Activated effector memory CD4-positive, alpha-beta T cell treated with anti-CD3 and anti-CD28 coated beads, Interleukin-2, amount 50 U/mL, for 16 hours (primary cell): ENCODE measurements at regions not wholly inside any gene's neighbourhood (a gene's known extent, or its start where the extent isn't known, plus 50 kb on each side); places are given as distances from the start of the nearest gene placed in this dataset.

Source experiments
- DNase-seq: peaks from one replicate; pipeline ENCODE4 v3.0.0-alpha.2; 2020

DNA sequence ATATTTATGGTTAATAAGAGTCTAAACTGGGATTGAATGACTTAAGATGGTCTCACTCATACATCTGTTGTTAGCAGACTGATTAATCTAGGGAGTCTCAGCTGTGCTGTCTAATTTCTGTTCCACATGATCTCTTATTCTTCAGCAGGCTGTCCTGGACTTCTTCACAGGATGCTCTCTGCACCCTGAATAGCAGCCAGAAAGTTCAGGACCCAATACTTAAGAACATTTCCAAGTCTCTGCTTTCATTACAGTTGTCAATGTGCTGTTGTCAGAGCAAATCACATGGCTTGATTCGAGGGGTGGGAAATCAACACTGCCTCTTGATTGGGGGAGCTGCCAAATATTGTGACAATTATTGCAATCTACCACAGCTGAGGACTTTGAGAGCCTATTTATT lies 627.1 kb upstream of the SLC8A1 start:
- DNase-seq = no peak

DNA sequence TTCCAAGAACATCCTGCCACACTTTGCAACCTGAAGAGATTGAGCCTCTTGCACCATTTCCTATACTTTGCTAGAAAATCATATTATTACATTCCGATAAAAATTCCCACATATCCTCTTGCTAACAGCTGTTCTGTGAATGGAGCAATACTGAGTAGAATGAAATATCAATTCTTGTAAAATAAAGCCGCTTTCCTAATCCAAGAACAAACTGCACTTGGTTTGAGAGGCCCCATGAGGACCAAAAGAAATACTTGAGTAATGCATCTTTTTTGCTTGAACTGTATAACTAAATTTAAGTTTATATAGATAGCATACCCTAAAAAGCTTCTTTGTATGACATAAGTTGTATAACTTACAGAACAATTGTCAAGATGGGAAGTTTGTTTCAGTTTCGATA lies 632.4 kb upstream of the SLC8A1 start:
- DNase-seq = no peak

DNA sequence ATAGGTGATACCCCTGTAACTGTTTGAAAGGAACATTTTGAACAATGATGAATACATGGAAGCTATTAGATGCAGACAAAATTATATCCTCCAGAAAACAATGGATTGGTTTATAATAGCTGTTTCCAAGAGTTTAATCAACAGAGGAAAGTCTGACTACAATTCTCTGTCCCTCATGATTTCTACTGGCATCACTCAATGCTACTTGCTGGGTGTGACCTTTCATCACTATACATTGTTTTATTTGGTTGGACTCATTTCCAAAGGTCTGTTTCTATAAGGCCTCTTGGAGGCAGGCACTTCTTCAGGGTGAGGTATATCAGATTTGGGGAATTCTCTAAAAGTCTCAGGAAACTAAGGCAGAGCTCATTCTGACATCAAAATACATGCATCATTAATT lies 636.1 kb upstream of the SLC8A1 start:
- DNase-seq = no peak

DNA sequence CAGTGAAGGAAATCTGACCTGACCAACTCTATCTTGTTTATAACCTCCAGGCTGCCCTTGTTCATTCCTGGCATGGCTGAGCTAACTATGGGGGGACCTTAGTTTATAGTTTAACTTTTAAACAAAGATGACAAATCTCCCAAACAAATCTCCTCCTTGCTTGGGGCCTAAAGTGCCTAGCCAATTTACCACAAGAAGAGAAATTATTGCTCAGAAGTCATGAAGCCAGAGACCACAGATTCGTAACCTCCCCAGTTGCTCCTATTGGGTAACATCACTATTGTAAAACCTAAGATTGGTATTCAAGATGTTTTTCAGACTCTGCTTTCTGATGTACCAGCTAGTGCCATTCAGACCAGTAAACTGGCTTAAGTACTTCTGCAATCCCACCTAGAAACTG lies 649.4 kb upstream of the SLC8A1 start:
- no peak for DNase-seq

DNA sequence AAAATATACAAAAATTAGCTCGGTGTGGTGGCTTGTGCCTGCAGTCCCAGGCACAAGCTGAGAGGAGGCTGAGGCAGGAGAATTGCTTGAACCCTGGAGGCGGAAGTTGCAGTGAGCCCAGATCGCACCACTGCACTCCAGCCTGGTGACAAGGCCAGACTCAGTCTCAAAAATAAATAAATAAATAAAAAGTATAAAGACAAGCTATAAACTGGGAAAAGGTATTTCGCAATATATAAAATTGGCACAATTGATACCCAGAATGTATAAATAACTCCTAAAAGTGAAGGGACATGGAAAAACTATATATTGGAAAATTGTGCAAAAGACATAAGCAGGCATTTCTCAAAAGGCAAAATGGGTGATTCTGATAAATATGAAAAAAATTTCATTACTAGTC lies 657.9 kb upstream of the SLC8A1 start:
- no peak for DNase-seq

DNA sequence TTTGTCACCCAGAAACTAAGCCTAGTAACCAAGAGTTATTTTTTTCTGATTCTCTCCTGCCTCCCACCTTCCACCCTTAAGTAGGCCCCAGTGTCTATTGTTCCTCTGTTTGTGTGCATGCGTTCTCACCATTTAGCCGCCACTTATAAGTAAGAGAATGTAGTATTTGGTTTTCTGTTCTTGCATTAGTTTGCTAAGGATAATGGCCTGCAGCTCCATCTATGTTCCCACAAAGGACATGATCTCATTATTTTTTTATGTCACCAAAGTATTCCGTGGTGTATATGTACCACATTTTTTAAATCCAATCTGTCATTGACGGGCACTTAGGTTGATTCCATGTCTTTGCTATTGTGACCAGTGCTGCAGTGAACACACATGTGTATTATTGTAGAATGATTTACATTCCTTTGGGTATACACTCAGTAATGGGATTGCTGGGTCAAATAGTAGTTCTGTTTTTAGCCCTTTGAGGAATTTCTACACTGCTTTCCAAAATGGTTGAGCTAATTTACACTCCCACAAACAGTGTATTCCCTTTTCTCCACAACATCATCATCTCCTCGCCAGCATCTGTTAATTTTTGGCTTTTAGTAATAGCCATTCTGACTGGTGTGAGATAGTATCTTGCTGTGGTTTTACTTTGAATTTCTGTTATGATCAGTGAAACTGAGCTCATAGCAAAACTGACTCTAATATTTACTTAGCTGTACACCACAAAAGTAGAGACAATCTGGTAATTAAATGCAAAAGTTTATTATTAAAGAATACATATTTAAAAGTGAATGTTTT lies 660.1 kb upstream of the SLC8A1 start:
- DNase-seq = no peak

DNA sequence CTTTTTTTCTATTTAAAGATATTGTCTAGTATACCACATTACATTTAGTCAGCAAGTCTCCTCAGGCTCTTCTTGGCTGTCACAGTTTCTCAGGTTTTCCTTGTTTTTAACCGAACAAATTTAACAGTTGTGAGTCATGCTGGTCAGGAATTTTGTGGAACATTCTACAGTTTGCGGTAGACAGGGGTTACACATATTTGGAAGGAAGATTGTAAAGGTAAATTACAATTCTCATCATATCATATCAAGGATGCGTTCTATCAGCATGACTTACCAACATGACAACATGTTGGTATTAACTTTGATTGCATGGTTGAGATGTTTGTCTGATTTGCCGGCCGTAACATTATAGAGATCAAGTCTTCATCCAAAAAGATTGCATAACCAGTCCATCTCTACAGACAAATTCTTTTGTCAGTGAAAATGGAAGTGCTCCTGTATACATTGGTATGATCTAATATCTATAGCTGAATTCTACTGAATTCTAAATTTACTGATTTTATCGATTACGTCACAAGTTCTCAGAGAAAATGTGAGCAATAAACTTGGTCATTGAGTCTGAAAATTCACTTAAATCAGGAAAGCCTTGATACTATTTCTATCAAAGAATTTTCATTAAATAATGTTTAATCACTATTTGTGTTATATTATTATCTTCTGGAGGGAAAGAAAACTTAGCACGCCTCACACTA lies 664.4 kb upstream of the SLC8A1 start:
- no peak for DNase-seq

DNA sequence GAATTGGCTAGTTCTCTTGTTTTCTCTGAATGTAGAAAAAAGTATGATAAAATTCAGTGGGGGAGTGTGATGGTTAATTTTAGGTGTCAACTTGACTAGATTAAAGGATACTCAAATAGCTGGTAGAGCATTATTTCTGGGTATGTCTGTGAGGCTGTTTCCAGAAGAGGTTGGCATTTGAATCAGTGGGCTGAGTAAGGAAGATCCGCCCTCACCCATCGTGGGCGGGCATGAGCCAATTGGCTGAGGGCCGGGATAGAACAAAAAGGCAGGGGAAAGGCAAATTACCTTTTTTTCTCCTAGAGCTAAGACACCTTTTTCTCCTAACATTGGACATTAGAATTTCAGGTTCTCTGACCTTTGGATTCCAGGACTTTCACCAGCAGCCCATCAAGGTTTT lies 667.6 kb upstream of the SLC8A1 start:
- DNase-seq = no peak

DNA sequence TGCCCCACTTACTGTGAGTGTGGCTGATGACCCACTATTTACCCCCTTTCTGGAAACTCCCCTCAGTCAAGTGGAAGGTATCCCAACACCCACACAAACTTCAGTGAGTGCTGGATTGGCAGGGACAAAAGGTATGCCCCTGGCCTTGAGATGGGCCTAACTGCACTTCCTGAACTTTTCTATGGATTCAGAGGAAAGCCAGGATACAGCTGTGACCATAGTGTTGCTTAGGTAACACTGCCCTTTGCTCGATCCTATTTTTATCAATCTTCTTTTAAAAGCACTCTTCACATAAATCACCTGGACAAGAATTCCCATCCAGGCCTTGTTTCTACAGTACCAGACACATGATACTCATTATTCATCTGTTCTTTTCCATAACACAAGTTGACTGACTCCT lies 671.5 kb upstream of the SLC8A1 start:
- DNase-seq = no peak

DNA sequence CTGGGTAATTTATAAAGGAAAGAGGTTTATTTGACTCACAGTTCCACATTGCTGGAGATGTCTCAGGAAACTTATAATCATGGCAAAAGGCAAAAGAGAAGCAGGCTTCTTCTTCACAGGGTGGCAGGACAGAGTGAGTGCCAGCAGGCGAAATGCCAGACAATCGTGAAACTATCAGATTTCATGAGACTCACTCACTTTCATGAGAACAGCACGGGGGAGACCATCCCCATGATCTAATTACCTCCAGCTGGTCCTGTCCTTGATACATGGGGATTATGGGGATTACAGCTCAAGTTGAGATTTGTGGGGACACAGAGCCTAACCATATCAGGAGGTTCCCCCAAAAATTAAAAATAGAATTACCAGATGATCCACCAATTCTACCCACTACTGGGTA lies 675.5 kb upstream of the SLC8A1 start:
- DNase-seq = no peak

DNA sequence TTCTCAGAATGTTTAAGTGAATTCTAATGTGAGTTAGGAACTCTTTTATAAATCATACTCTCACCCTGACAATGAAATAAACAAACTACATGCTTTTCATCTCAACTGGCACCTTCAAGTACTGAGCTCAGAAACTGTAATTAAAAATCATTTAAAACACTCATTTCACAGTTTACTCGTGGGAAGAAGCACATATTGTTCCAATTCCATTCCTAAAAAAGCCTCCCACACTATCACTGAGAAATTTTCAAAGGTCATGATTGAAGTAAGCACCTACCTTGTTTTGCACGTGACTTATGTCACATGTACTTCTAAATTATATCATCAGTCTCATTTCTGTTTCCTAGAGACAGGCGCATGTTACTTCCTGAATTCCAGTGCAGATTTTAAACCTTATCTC lies 678.1 kb upstream of the SLC8A1 start:
- no peak for DNase-seq

DNA sequence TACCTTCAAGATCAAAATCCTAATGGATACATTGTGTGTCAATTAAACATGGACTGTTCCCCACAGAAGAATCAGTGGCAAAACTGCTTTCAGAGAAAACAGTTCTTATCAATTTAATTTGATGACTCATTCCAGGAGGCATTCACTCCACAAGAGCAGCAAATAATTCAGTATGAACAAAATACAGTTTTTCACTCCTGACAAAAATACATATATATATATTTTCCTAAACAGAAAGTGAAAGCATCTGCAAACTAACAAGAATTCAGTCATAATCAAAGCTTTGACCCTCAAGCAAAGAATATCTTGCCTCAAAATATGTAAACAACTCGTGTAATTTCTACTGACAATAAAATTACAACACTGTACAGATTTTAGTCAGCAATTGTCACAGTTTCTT lies 685.1 kb upstream of the SLC8A1 start:
- no peak for DNase-seq

DNA sequence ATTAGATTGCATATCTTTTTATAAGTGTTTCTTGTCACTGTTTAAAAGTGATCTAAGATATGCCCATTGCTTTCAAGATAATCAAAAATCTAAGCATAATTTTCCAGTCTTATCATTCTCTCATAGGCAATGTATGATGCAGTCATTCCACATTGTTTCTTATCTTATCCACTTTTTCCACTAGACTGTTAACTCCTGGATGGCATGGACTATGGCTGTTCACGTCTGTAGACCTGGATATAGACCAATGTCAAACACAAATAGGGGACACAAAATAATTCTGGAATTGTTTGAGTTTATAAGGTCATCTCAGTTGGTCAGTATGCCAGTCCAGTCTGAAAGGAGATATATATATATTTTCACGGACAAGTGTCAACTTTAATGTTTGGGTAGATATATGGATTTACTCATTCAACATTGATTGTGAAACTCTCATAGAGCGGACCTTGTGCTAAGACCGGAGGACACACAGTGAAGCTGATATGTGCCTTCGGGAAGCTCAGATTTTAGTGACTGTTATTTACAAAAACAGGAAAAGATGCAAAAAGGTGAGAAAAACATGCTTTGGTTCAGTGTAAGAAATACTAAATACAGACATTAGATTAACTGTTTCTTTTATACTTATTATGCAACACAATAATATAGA lies 689.4 kb upstream of the SLC8A1 start:
- no peak for DNase-seq

DNA sequence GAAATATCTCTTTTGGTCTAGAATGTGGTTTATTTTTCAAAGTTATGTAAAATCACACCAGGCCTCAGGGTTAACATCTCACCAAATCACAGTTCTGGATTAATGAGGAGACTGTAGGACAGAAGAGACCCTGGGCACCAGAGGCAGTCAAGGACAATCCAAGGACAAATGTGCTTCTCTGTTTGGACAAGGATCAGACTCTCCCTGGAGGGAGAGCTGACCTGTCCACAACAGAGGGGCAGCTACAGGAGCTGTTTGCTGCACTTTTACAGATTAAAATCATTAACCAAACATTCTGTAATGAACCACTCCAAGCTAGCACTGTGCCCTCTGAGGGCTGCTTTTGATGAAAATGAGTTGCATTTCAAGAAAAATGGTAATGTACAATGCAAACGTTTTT lies 690.6 kb upstream of the SLC8A1 start:
- no peak for DNase-seq

DNA sequence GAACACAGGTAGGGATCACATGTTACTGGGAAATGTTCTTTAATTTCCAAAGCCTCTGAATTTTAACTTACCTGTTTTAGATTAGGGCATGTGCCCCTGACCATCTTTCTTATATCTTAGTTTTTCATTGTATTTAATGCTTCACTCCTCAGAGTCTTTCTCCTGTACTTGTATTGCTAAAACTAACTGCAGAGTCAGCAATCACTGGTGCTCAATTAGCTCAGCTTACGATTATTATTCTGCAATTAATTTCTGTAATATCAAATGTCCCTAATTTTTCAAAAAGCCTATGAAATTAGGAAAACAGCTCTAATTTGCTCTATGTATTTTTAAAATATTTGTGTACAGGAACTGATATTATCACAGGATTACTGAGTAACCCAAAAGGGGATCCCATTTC lies 693.2 kb upstream of the SLC8A1 start:
- no peak for DNase-seq

DNA sequence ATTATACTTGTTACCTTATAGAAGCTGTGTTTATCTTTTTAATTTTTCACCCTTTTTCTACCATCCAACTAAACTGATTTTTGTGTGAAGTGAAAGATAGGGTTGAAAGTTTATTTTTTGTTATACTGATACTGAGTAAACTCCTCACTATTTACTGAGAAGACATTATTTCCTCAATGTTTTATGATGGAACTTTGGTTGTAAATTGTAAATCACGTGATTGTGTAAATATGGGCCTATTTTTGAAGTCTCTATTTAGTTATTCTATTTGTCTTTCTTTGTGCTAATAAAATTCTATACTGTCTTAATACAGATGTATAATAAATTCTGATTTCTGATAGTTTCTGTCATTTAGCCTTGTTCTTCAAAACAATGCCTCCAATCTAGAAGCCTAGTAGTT lies 697.2 kb upstream of the SLC8A1 start:
- DNase-seq = no peak

DNA sequence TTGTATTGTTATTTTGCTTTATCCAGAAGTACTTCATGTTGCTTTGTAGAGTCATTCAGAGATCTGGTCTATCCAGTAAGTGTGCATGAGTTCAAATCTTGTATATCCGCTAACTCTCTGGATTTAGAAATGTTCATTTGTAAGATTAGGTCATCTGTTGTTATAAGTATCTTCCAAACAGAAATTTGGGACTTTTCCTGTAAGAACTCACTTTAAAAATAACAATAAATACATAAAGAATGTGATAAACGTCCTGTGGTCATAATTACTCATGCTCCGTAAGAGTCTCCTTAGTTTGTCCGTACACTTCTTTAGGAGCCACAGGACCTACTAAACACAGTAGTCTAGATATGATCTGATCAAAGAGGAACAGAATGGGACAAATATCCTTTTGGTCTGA lies 699.9 kb upstream of the SLC8A1 start:
- DNase-seq = no peak

DNA sequence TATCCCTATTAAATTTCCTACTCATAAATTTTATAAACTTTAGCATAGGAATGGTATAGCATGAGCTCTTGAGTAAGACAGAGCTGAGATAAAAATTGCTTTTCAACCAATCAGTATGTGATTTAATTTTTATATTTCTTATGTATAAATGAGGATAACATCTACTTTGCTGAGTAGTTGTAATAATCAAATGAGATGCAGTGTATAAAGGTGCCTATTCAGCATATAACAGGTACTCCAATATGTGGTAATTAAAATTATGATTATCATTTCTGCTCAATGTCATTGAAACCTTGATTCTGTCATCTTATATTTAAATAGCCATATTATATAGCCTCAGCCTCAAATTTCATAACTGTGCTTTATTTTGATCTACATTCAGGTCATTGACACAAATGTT lies 700.4 kb upstream of the SLC8A1 start:
- no peak for DNase-seq

DNA sequence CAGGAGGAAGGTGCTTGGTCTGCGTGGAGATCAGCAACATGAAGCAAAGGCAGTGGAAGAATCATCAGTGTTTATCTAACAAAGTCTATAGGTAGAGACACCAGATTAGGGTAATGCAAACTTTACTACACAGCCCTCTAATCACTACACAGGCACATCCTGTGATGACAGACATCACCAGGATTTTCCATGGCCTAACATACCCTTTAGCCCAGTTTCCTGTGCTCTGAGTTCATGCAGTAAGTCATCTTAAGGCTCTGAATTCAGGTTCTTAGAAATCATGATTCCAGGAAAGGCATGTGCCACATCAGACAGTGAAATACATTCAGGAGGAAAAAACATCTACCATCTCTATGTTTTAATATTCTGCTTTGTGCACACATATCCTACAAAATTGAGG lies 708.5 kb upstream of the SLC8A1 start:
- DNase-seq = no peak

DNA sequence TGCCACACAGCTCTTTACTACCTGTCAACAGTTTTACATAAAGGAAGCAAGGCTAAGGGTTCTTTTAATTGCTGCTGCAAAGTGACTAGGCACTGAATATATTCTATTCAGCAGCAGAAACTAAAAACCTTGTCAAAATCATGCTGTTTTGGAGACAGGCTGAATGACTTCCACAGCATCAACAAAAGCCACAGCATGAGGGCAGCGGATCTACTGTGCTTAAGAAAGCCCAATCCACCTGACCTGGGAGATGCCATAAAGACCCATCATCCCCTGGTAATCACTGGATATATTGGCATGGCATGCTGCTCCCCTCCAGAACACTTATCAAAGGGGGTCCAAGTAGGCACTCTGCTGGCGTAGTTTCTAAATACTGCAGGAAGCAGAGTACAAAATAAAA lies 715.1 kb upstream of the SLC8A1 start:
- no peak for DNase-seq

DNA sequence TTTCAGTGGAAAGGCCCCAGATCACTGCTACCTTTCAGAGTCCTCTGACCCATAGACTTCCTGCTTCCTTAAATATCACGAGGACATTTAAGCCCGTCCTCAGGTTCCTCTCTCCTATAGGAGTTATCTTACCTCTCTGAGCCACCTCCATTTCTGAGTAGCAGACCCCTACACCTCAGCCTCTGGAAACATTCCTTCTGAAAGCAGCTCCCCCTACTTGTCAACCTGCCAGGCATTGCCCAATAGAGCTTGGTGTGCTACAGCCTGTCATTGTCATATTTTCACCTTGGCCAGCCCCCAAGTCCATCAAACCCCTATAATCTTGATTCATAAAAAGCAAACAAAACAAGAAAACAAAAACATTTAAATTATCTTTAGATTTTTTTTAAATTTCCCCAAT lies 717.9 kb upstream of the SLC8A1 start:
- DNase-seq = no peak

DNA sequence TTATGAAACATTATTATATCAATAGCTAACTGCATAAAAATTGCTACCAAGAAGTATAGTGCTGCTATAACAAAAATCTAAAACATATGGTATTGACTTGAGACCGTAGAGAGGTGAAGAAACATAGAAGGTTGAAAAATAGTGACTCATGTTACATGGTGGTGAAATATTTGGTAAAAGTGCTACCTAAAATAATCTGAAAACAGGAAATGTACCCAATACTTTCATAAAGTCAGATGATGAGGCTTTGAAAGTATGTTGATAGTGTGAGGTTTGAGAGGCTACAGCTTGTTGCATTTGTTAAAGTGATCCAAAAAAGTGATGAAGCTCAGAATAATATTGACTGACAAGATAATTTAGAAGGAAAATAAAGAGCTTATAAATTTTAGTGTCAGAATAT lies 718.7 kb upstream of the SLC8A1 start:
- no peak for DNase-seq

DNA sequence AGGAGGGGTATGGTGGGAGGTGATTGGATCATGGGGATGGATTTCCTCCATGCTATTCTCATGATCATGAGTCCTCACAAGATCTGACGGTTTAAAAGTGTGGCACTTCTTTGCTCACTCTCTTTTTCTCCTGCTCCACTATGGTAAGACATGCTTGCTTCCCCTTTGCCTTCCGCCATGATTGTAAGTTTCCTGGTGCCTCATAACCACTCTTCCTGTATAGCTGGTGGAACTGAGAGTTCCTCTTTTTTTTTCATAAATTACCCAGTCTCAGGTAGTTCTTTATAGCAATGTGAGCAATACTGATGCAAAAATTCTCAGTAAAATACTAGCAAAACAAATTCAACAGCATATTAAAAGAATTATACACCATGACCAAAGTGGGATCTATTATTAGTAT lies 728.5 kb upstream of the SLC8A1 start:
- DNase-seq = no peak

DNA sequence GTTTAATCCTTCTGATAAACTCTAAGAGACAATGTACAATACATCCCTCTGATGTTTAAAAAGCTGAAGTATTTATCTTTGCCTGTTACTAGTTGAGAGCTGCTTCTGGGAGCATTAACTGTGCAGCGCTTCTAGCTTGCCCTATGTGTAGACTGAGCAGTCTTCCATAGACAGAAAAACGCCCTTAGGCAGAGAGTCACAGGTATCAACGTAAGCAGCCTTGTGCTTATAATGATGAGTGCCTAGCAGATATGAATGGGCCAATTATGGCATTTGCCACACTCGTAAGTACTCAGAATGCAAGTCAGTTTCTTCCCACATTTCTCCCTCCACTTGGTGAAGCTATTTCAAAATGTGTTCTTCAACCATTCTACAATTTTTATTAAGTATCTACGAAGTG lies 731.1 kb upstream of the SLC8A1 start:
- DNase-seq = no peak
